DMS79 (cell line): ENCODE measurements at regions not wholly inside any gene's neighbourhood (a gene's known extent, or its start where the extent isn't known, plus 50 kb on each side); places are given as distances from the start of the nearest gene placed in this dataset.

Experiments used
- DNase-seq: peaks from one replicate; lab custom pipeline; 2025; lab: John Stamatoyannopoulos, UW

GRCh38 chr4:30314001-30314400 is 406.2 kb upstream of the PCDH7 start:
- no peak for DNase-seq

- DNase-seq: no peak
Measured at GRCh38 chr4:30330894-30331652, 389.1 kb upstream of the PCDH7 start.

- DNase-seq: no peak
Measured at GRCh38 chr4:30341731-30342130, 378.4 kb upstream of the PCDH7 start.

DNA sequence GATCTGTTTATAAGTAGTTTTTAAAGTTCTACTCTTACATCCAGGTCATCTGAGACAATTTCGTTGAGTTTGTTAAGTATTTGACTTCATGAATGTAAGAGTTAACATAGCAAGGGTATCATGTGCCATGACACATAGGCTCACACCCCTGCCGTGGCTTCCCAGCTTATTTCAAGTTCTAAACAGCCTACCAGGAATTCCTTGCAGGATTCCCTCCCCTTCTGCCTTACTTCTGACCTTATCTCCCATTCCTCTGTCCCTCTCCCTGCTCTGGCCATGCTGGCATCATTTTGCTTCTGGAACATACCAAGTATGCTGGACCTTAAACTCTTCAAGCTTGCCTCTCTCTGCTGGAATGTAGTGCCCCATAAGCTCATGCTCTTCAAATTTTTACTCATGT is 369.9 kb upstream of the PCDH7 start:
- DNase-seq: no peak

- DNase-seq: no peak
Measured at GRCh38 chr4:30354605-30355004, 365.6 kb upstream of the PCDH7 start.

DNA sequence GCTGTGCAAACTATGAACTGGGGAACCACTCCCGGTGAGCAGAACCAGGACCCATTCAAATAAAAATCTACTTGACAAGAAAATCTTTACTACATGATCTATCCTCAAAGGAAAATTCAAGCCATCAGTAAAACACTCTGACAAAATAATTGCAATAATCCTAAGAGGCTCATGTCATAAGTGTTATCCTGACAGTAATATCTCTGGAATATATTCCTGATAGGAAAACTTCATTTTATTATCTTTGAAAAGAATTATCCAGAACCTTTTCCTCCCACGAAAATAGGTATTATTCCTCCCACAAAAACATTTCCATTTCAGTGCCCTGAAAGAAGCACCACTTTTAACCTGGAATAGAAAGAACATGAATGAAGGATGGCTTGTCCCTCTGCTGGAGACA is 357.7 kb upstream of the PCDH7 start:
- DNase-seq: no peak

DNA sequence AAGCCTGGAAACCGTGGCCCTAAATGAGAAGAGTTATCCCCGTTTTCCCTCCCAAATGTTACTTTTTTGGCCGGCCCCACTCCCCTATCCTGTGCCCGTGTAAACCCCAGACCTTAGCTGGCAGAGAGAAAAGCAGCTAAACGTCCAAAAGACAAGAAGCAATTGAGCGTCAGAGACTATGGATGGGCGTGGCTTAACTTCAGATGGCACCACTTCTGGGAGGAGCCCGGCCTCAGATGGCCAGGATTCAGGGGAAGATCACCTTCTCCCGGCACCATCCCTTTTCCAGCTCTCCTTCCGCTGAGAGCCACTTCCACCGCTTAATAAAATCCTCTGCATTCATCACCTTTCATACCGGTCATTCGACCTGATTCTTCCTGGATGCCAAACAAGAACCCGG is 350.1 kb upstream of the PCDH7 start:
- no peak for DNase-seq

- no peak for DNase-seq
Measured at GRCh38 chr4:30380404-30380998, 339.7 kb upstream of the PCDH7 start.

DNA sequence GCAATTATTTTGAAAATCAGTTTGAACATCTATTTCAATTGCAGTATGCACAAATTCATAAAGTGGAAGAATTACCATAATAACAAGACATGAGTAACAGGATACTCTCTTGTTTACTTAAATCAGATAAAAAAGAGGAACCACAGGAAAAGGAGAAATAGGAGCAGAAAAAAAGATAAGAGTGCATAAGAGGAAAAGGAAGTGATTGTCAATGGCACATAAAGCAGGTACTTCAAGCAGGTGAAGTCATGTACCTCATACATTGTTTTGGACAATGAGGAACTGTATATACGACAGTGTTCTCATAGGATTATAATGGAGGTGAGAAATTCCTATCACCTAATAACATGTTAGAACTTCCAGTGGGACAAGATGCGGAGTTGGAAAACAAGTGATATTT is 334.5 kb upstream of the PCDH7 start:
- no peak for DNase-seq

DNA sequence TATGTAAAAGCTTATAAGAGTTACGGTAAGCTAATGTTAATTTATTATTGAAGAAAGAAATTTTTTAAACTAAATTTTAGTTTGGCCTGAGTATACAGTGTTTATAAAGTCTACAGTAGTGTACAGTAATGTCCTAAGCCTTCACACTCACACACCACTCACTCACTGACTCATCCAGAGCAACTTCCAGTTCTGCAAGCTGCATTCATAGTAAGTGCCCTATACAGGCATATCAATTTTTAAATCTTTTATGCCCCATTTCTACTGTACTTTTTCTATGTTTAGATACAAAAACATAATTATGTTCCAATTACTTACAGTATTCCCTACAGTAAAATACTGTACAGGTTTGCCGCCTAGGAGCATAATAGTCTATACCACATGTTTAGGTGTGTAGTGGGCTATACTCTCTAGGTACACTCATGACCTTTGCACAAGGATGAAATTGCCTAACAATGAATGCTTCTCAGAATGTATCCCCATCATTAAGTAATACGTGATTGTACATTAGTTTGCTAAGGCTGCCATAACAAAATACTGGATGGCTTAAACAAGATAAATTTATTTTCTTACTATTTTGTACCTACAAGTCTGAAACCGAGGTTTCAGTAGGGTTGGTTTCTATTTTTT is 333.8 kb upstream of the PCDH7 start:
- DNase-seq: no peak

- no peak for DNase-seq
Measured at GRCh38 chr4:30395902-30396301, 324.3 kb upstream of the PCDH7 start.

- no peak for DNase-seq
Measured at GRCh38 chr4:30396772-30397475, 323.2 kb upstream of the PCDH7 start.

DNA sequence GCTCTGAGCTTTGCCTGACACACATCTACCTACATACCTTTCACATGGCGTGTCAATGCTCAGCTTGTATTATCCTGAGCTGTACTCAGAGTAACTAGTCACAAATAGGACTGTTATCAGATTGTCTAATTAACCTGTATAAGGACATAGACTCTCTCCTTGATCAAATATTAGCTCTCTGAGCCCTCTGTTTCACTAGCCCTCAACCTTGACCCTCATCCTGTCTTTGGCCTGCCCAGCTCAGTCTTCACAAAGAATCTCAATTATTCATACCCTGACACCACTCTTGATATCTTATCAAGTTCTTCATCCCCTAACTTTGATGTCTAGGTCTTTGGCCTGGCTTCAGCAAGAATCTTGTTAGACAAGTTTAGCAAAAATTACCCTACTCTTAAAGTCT is 320.7 kb upstream of the PCDH7 start:
- no peak for DNase-seq

- DNase-seq: no peak
Measured at GRCh38 chr4:30402276-30402675, 317.9 kb upstream of the PCDH7 start.

DNA sequence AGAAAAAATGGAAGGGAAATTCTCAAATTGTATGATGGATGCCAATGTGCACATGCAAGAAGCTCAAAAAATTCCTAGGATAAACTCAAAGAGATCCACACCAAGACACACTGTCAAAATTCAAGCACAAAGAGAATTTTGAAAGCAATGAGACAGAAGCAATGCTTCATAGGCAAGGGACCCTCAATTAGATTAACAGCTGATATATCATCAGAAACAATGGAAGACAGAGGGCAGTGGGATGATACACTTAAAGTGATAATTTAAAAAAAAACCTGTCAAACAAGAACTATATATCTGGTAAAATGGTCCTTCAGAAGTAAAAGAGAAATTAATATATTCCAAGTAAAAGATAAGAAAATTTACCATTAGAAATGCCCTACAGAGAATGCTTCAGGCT is 306.3 kb upstream of the PCDH7 start:
- no peak for DNase-seq

- DNase-seq: no peak
Measured at GRCh38 chr4:30416547-30416946, 303.6 kb upstream of the PCDH7 start.

DNA sequence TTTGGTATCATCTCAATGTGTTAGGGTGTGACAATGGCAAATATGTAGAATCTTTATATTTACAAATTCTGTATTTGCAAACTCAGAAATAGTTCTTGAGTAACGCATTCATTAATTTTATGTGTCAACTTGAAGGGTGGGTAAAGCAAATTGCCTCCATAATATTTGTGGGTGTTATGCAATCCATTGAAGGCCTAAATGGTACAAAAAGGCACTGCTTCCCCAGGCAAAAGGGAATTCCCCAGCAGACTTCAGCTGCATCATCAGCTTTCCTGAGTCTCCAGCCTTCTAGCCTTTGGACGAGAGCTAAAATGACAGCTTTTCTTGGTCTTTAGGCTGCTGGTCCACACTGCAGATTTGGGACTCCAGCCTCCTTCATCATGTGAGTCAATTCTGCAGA is 292.2 kb upstream of the PCDH7 start:
- no peak for DNase-seq

- no peak for DNase-seq
Measured at GRCh38 chr4:30429813-30430761, 290.1 kb upstream of the PCDH7 start.

- DNase-seq: no peak
Measured at GRCh38 chr4:30434656-30435055, 285.5 kb upstream of the PCDH7 start.

- no peak for DNase-seq
Measured at GRCh38 chr4:30436394-30436793, 283.8 kb upstream of the PCDH7 start.

DNA sequence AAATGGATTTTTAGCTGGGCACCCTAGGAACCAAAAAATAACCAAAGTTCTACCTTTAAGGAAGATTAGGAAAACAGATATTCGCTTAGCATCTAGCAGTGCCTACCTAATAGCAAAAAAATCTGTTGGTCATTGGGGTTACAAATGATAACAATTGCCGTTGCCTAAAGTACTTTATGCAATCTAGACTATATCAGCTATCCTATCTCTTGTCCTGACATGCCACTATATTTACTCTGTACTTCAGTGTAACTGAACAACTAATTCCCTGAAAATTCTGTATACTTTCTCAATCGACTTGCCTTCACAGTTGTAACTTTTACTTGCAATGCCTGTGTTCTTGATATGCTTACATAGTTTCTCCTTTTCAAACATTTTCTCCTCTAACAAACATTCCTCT is 282.9 kb upstream of the PCDH7 start:
- DNase-seq: no peak

DNA sequence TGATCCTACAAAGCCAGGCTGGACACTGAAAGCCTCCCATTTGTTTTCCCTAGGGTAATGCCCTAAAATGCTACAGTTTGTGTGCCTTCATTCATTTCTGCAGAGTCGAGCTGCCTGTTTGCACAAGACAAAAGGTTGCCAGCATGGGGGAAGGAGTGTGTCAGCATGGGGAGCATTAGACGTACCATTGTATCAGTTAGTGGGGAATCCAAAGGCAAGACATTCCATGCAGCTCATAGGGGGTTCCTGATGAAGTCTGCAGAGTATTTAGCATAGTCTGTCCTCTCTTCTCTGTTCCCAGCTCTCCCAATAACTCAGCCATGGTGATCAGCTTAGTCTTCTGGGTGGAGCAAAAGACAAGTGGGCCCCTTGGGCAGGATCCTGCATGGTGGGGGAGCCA is 276.9 kb upstream of the PCDH7 start:
- DNase-seq: no peak
